ENCODE measurements at regions not wholly inside any gene's neighbourhood (a gene's known extent, or its start where the extent isn't known, plus 50 kb on each side); places are given as distances from the start of the nearest gene placed in this dataset.

DNA sequence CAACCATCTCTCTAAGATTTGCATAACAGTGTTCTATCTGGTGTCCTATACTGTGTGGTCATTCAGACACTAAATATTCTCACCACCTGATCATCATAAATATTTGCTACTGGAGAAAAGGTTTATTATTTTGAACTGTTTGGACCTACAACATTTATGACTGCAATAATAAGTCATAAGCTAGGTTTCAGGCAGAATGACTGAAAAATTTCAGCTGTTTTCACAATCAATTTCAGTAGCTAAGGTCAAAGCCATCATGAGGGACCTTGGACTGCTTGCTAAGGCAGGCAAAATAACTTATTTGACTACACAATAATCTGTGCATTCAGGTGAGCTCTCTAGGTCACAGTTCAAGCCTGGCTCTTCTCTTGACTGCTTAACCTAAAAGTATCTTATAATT lies 425.5 kb upstream of the CDH2 start:
- Histone ChIP-seq H3K56ac (ENCODE audit: insufficient read length, low read depth, low read length) (no peak overlapping the region), H2BK12ac (ENCODE audit: insufficient read length, low read depth, low read length) (no peak overlapping the region), H2BK120ac (ENCODE audit: low read depth, low read length, poor library complexity, severe bottlenecking) (no peak overlapping the region), H3K27me3 (ENCODE audit: insufficient read depth, low read length) (no peaks in the 10 kb centered on the region), H3K79me1 (ENCODE audit: insufficient read depth, low read depth, low read length, poor library complexity, severe bottlenecking) (no peaks in the 10 kb centered on the region), H3K23me2 (ENCODE audit: insufficient read length, low read depth, low read length, poor library complexity, severe bottlenecking) (no peaks in the 10 kb centered on the region), H2AFZ (ENCODE audit: low read length) (no peak overlapping the region), H3K79me2 (ENCODE audit: insufficient read depth, low read length) (no peaks in the 10 kb centered on the region), H3K18ac (ENCODE audit: insufficient read length, low read depth, low read length) (no peak overlapping the region), H2BK20ac (ENCODE audit: low read depth, low read length, poor library complexity, severe bottlenecking) (no peak overlapping the region), H4K20me1 (ENCODE audit: control insufficient read depth, insufficient read depth, insufficient read length) (no peaks in the 10 kb centered on the region), H3K4ac (ENCODE audit: low read depth, low read length) (no peak overlapping the region), H3T11ph (ENCODE audit: low read length) (no peak overlapping the region), H3K4me2 (ENCODE audit: insufficient read depth, insufficient read length, low read length) (no peak overlapping the region), H3K9me3 (ENCODE audit: control insufficient read depth, low read depth, low read length) (no peaks in the 10 kb centered on the region), H4K91ac (ENCODE audit: insufficient read length, low read depth, low read length) (no peak overlapping the region), H3K4me1 (ENCODE audit: insufficient read depth, low read length) (no peaks in the 10 kb centered on the region), H3K14ac (ENCODE audit: insufficient read depth, low read length) (no peak overlapping the region), H2BK15ac (ENCODE audit: low read depth, low read length) (no peak overlapping the region), H2AK5ac (ENCODE audit: insufficient read length, low read length) (no peak overlapping the region), H4K8ac (replicated peaks; ENCODE audit: insufficient read length, low read depth, low read length) (no peak overlapping the region), H3K9ac (ENCODE audit: extremely low read depth, insufficient read length, low read length) (no peak overlapping the region), H4K5ac (ENCODE audit: insufficient read length, low read depth, low read length) (no peak overlapping the region), H3K23ac (ENCODE audit: insufficient read length, low read depth, low read length) (no peak overlapping the region), H3K27ac (ENCODE audit: insufficient read length, low read depth, low read length) (no peak overlapping the region), H2BK5ac (ENCODE audit: insufficient read length, low read length) (no peak overlapping the region)
- TF ChIP-seq, protein P1, sequence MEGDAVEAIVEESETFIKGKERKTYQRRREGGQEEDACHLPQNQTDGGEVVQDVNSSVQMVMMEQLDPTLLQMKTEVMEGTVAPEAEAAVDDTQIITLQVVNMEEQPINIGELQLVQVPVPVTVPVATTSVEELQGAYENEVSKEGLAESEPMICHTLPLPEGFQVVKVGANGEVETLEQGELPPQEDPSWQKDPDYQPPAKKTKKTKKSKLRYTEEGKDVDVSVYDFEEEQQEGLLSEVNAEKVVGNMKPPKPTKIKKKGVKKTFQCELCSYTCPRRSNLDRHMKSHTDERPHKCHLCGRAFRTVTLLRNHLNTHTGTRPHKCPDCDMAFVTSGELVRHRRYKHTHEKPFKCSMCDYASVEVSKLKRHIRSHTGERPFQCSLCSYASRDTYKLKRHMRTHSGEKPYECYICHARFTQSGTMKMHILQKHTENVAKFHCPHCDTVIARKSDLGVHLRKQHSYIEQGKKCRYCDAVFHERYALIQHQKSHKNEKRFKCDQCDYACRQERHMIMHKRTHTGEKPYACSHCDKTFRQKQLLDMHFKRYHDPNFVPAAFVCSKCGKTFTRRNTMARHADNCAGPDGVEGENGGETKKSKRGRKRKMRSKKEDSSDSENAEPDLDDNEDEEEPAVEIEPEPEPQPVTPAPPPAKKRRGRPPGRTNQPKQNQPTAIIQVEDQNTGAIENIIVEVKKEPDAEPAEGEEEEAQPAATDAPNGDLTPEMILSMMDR (conservative IDR thresholded peaks at IDR 0.05): no peak
- no peak overlapping the region for H3K4me3 Mint-ChIP-seq
- no peak overlapping the region for H3K27ac Mint-ChIP-seq
- no peaks in the 10 kb centered on the region for H3K4me1 Mint-ChIP-seq
- no peak for DNase-seq
- H3K27me3 Mint-ChIP-seq (ENCODE audit: low read depth): no peaks in the 10 kb centered on the region
- H3K9me3 Mint-ChIP-seq: peaks cover 13% of the 10 kb centered on the region in 2 experiments; a peak in 4 of 5 replicates
- peaks cover 0 to 20% (median 0%) of the 10 kb centered on the region in 3 experiments; a peak in 3 of 7 replicates for H3K36me3 Mint-ChIP-seq (ENCODE audit: insufficient read depth in 1 of 3, low read depth in 3 of 3)
